Activated CD4-positive, alpha-beta memory T cell treated with anti-CD3 and anti-CD28 coated beads, Interleukin-2, amount 10 ng/mL, durations not matched to agents 7 days and 5 days (primary cell): ENCODE measurements at regions not wholly inside any gene's neighbourhood (a gene's known extent, or its start where the extent isn't known, plus 50 kb on each side); places are given as distances from the start of the nearest gene placed in this dataset.
"Not testable (repeated sequence)": the region's sequence is repeated elsewhere in the genome, so short reads cannot be mapped to it uniquely, and the experiment has no call there.

Source experiments
- CTCF ChIA-PET: fragments of 350-600 bp; sonication (Branson Sonifier 250); formaldehyde crosslinking; loops from one replicate; lab custom pipeline; 2021; ENCODE audit warnings: antibody characterized with exemption, inconsistent platforms; lab: Charles Lee
- POLR2A ChIA-PET: fragments of 350-600 bp; sonication (Branson Sonifier 250); formaldehyde crosslinking; loops from one replicate; lab custom pipeline; 2021; ENCODE audit warnings: antibody characterized with exemption; lab: Charles Lee
- DNase-seq: peaks from one replicate; pipeline ENCODE4 v3.0.0-alpha.2; 2020
- H3K27ac Mint-ChIP-seq: one replicate; pipeline ENCODE4 v1.8.0; 2021; ENCODE audit warnings: mild to moderate bottlenecking, mixed read lengths
- H3K27me3 Mint-ChIP-seq: one replicate; pipeline ENCODE4 v1.8.0; 2021; ENCODE audit warnings: mixed read lengths
- H3K36me3 Mint-ChIP-seq: one replicate; pipeline ENCODE4 v1.8.0; 2021; ENCODE audit warnings: low read depth, mixed read lengths
- H3K4me1 Mint-ChIP-seq: one replicate; pipeline ENCODE4 v1.8.0; 2021; ENCODE audit warnings: mixed read lengths
- H3K4me3 Mint-ChIP-seq: one replicate; pipeline ENCODE4 v1.8.0; 2021; ENCODE audit warnings: mild to moderate bottlenecking, mixed read lengths
- H3K9me3 Mint-ChIP-seq: one replicate; pipeline ENCODE4 v1.8.0; 2021; ENCODE audit warnings: mixed read lengths

GRCh38 chr3:115272036-115272824, 125.1 kb upstream of the ZBTB20 start:
- Mint-ChIP-seq H3K4me1 (no peaks in the 10 kb centered on the region), H3K4me3 (no peak overlapping the region), H3K36me3 (no peaks in the 10 kb centered on the region), H3K27me3 (no peaks in the 10 kb centered on the region), H3K9me3 (no peaks in the 10 kb centered on the region), H3K27ac (no peak overlapping the region)
- CTCF ChIA-PET = no interaction called here
- POLR2A ChIA-PET = no interaction called here
- no peak for DNase-seq

GRCh38 chr3:115275896-115276295, 128.8 kb upstream of the ZBTB20 start:
- Mint-ChIP-seq H3K9me3 (peaks cover 3% of the 10 kb centered on the region), H3K27ac (no peak overlapping the region), H3K36me3 (no peaks in the 10 kb centered on the region), H3K4me3 (no peak overlapping the region), H3K27me3 (no peaks in the 10 kb centered on the region), H3K4me1 (peaks cover 7% of the 10 kb centered on the region)
- DNase-seq = no peak
- CTCF ChIA-PET = no interaction called here
- POLR2A ChIA-PET = no interaction called here

GRCh38 chr3:115279939-115280338, 132.9 kb upstream of the ZBTB20 start:
- Mint-ChIP-seq H3K4me1 (peaks cover 12% of the 10 kb centered on the region), H3K36me3 (no peaks in the 10 kb centered on the region), H3K9me3 (peaks cover 3% of the 10 kb centered on the region), H3K4me3 (no peak overlapping the region), H3K27me3 (no peaks in the 10 kb centered on the region), H3K27ac (no peak overlapping the region)
- POLR2A ChIA-PET = no interaction called here
- CTCF ChIA-PET = no interaction called here
- no peak for DNase-seq

- H3K27me3 Mint-ChIP-seq = no peaks in the 10 kb centered on the region
- DNase-seq = no peak
- no peak overlapping the region for H3K27ac Mint-ChIP-seq
- H3K4me1 Mint-ChIP-seq = peaks cover 12% of the 10 kb centered on the region
- ChIA-PET CTCF (no interaction called here), POLR2A (no interaction called here)
- peaks cover 3% of the 10 kb centered on the region for H3K9me3 Mint-ChIP-seq
- no peak overlapping the region for H3K4me3 Mint-ChIP-seq
- H3K36me3 Mint-ChIP-seq = no peaks in the 10 kb centered on the region
Measured at GRCh38 chr3:115280506-115280905, 133.4 kb upstream of the ZBTB20 start.

- POLR2A ChIA-PET = no interaction called here
- DNase-seq = no peak
- H3K27ac Mint-ChIP-seq = no peak overlapping the region
Measured at GRCh38 chr3:115281697-115282675, 134.9 kb upstream of the ZBTB20 start.

GRCh38 chr3:115284980-115285379, 137.9 kb upstream of the ZBTB20 start:
- Mint-ChIP-seq H3K4me3 (no peak overlapping the region), H3K27me3 (no peaks in the 10 kb centered on the region), H3K36me3 (no peaks in the 10 kb centered on the region), H3K27ac (no peak overlapping the region), H3K4me1 (peaks cover 12% of the 10 kb centered on the region), H3K9me3 (no peaks in the 10 kb centered on the region)
- CTCF ChIA-PET = no interaction called here
- no peak for DNase-seq
- POLR2A ChIA-PET = no interaction called here

More at GRCh38 chr3:115281697-115282675, 134.9 kb upstream of the ZBTB20 start:
- peaks cover 3% of the 10 kb centered on the region for H3K9me3 Mint-ChIP-seq
- peaks cover 12% of the 10 kb centered on the region for H3K4me1 Mint-ChIP-seq
- H3K4me3 Mint-ChIP-seq = no peak overlapping the region
- H3K36me3 Mint-ChIP-seq = no peaks in the 10 kb centered on the region
- no peaks in the 10 kb centered on the region for H3K27me3 Mint-ChIP-seq
- CTCF ChIA-PET = no interaction called here

- Mint-ChIP-seq H3K9me3 (no peaks in the 10 kb centered on the region), H3K4me3 (no peak overlapping the region), H3K36me3 (no peaks in the 10 kb centered on the region), H3K27ac (no peak overlapping the region), H3K4me1 (no peaks in the 10 kb centered on the region), H3K27me3 (no peaks in the 10 kb centered on the region)
- DNase-seq = no peak
- POLR2A ChIA-PET = no interaction called here
- CTCF ChIA-PET = interaction anchor here (1.3 kb wide), 1 partner anchor 39 kb away, joined by 3 read pairs; no protein-coding TSS in a partner anchor
Measured at GRCh38 chr3:115286529-115287197, 139.6 kb upstream of the ZBTB20 start.

- H3K4me1 Mint-ChIP-seq = no peaks in the 10 kb centered on the region
- no peaks in the 10 kb centered on the region for H3K9me3 Mint-ChIP-seq
- no peak overlapping the region for H3K27ac Mint-ChIP-seq
- no peaks in the 10 kb centered on the region for H3K27me3 Mint-ChIP-seq
- ChIA-PET POLR2A (no interaction called here), CTCF (no interaction called here)
- no peaks in the 10 kb centered on the region for H3K36me3 Mint-ChIP-seq
- DNase-seq = no peak
- H3K4me3 Mint-ChIP-seq = no peak overlapping the region
Measured at GRCh38 chr3:115287198-115287597, 140.1 kb upstream of the ZBTB20 start.

- Mint-ChIP-seq H3K27ac (no peak overlapping the region), H3K4me3 (no peak overlapping the region), H3K4me1 (no peaks in the 10 kb centered on the region), H3K36me3 (no peaks in the 10 kb centered on the region), H3K9me3 (no peaks in the 10 kb centered on the region), H3K27me3 (no peaks in the 10 kb centered on the region)
- ChIA-PET POLR2A (no interaction called here), CTCF (no interaction called here)
- DNase-seq = no peak
Measured at GRCh38 chr3:115292131-115292530, 145.0 kb upstream of the ZBTB20 start.

- Mint-ChIP-seq H3K4me1 (no peaks in the 10 kb centered on the region), H3K27ac (no peak overlapping the region), H3K27me3 (no peaks in the 10 kb centered on the region), H3K9me3 (no peaks in the 10 kb centered on the region), H3K36me3 (no peaks in the 10 kb centered on the region), H3K4me3 (no peak overlapping the region)
- no peak for DNase-seq
- POLR2A ChIA-PET = no interaction called here
- CTCF ChIA-PET = no interaction called here
Measured at GRCh38 chr3:115292677-115293165, 145.6 kb upstream of the ZBTB20 start.

- no peaks in the 10 kb centered on the region for H3K36me3 Mint-ChIP-seq
- H3K27me3 Mint-ChIP-seq = no peaks in the 10 kb centered on the region
- POLR2A ChIA-PET = no interaction called here
- H3K9me3 Mint-ChIP-seq = no peaks in the 10 kb centered on the region
- H3K27ac Mint-ChIP-seq = no peak overlapping the region
- H3K4me1 Mint-ChIP-seq = no peaks in the 10 kb centered on the region
- no peak overlapping the region for H3K4me3 Mint-ChIP-seq
- CTCF ChIA-PET = no interaction called here
- no peak for DNase-seq
Measured at GRCh38 chr3:115293321-115293720, 146.2 kb upstream of the ZBTB20 start.

- Mint-ChIP-seq H3K27me3 (no peaks in the 10 kb centered on the region), H3K9me3 (no peaks in the 10 kb centered on the region), H3K4me3 (no peak overlapping the region), H3K27ac (no peak overlapping the region), H3K36me3 (no peaks in the 10 kb centered on the region), H3K4me1 (no peaks in the 10 kb centered on the region)
- POLR2A ChIA-PET = no interaction called here
- DNase-seq = no peak
- CTCF ChIA-PET = no interaction called here
Measured at GRCh38 chr3:115301364-115301860, 154.3 kb upstream of the ZBTB20 start.

- CTCF ChIA-PET, H3K9me3 Mint-ChIP-seq, H3K27ac Mint-ChIP-seq, H3K27me3 Mint-ChIP-seq, H3K36me3 Mint-ChIP-seq, H3K4me3 Mint-ChIP-seq, DNase-seq, POLR2A ChIA-PET, H3K4me1 Mint-ChIP-seq: not testable (repeated sequence)
Measured at GRCh38 chr3:115317953-115318352, 170.9 kb upstream of the ZBTB20 start.
